PFSK-1 (cell line): ENCODE measurements at regions not wholly inside any gene's neighbourhood (a gene's known extent, or its start where the extent isn't known, plus 50 kb on each side); places are given as distances from the start of the nearest gene placed in this dataset.

Experiments used
- FOXP2 ChIP-seq: optimal IDR thresholded peaks from 2 replicates; pipeline ENCODE3; 2011; ENCODE audit warnings: borderline replicate concordance, control low read depth, inconsistent platforms; ENCODE audit not compliant: insufficient read depth; ENCODE audit errors: extremely low read length, extremely low read depth
- POLR2AphosphoS5 ChIP-seq: IDR thresholded peaks from 2 replicates; pipeline ENCODE4 v1.6.1; 2012; ENCODE audit warnings: low read depth, mild to moderate bottlenecking, control low read depth, low read length, moderate library complexity
- SIN3A ChIP-seq: IDR thresholded peaks from 2 replicates; pipeline ENCODE4 v1.6.1; 2012; ENCODE audit warnings: mild to moderate bottlenecking, low read length, moderate library complexity, borderline replicate concordance; ENCODE audit not compliant: insufficient read depth
- TAF1 ChIP-seq: IDR thresholded peaks from 2 replicates; pipeline ENCODE4 v1.6.1; 2012; ENCODE audit warnings: low read length, control low read depth, borderline replicate concordance; ENCODE audit not compliant: insufficient read depth
- TF ChIP-seq, protein P1 (sequence below), 2 experiments: IDR thresholded peaks; 2 replicates each; pipeline versions ENCODE4 v1.6.1 to v1.8.0; 2011 to 2012; ENCODE audit warnings: low read depth in 2 of 2, low read length in 2 of 2, control low read depth in 1 of 2, inconsistent platforms in 1 of 2, mild to moderate bottlenecking in 1 of 2, moderate library complexity in 1 of 2; ENCODE audit not compliant: insufficient read depth in 1 of 2

DNA sequence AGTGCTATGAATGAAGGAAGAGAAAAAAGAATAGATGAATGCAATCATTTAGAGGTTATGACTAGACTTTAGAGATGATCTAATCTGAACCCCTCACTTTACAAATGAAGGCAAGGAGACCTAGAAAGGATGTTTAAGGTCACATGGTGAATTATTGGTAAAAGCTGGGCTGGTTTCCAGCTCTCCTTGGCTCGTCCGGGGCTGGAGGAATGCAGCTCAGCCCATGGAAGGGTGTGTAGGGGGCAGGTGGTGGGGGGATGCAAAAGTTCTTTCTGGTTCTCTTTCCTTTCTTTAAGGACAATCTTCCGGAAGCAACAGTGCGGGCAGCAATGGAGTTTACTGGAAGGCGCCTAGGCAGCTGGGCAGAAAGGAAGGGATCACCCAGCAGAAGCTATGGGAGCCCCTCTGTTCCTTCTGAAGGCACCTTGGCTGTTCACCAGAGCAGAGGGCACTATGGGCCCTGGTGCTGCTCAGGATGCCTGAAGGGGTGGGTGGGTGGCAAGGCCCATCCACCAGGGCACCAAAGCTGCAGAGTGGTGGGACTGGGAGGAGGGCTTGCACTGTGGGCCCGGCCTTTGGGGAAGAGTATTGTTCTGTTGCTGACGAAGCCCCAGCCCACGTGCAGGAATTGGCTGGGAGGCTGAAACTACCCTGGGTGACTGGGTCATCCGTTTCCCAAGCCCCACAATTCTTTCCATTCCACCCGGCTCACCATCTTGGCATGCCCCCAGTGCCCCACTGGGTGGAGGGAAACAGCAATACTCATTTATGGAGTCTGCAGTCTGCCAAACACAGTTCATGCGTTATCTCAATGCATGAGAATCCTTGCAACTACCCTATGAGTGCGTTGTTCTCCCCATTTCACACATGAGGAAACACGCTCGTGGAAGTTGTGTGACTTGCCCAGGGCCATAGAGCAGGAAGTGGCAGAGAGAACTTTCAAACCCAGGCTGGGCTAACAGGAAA is 78.2 kb downstream of the IRF2BPL start:
- TF ChIP-seq POLR2AphosphoS5: no peak
- TF ChIP-seq, protein P1, sequence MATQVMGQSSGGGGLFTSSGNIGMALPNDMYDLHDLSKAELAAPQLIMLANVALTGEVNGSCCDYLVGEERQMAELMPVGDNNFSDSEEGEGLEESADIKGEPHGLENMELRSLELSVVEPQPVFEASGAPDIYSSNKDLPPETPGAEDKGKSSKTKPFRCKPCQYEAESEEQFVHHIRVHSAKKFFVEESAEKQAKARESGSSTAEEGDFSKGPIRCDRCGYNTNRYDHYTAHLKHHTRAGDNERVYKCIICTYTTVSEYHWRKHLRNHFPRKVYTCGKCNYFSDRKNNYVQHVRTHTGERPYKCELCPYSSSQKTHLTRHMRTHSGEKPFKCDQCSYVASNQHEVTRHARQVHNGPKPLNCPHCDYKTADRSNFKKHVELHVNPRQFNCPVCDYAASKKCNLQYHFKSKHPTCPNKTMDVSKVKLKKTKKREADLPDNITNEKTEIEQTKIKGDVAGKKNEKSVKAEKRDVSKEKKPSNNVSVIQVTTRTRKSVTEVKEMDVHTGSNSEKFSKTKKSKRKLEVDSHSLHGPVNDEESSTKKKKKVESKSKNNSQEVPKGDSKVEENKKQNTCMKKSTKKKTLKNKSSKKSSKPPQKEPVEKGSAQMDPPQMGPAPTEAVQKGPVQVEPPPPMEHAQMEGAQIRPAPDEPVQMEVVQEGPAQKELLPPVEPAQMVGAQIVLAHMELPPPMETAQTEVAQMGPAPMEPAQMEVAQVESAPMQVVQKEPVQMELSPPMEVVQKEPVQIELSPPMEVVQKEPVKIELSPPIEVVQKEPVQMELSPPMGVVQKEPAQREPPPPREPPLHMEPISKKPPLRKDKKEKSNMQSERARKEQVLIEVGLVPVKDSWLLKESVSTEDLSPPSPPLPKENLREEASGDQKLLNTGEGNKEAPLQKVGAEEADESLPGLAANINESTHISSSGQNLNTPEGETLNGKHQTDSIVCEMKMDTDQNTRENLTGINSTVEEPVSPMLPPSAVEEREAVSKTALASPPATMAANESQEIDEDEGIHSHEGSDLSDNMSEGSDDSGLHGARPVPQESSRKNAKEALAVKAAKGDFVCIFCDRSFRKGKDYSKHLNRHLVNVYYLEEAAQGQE (IDR thresholded peaks at IDR 0.05; ENCODE audit: insufficient read depth in 1 of 2, low read depth in 2 of 2, low read length in 2 of 2): no peak
- TF ChIP-seq FOXP2: no peak
- TF ChIP-seq SIN3A: no peak
- no peak for TF ChIP-seq TAF1
